GM19324 (cell line): ENCODE measurements at regions not wholly inside any gene's neighbourhood (a gene's known extent, or its start where the extent isn't known, plus 50 kb on each side); places are given as distances from the start of the nearest gene placed in this dataset.
"Not testable (repeated sequence)": the region's sequence is repeated elsewhere in the genome, so short reads cannot be mapped to it uniquely, and the experiment has no call there.

ENCODE experiments used
- ATAC-seq: cut with Tn5 transposase; IDR thresholded peaks from one replicate; pipeline ENCODE4 v1.9.1; 2021; ENCODE audit warnings: mild to moderate bottlenecking, moderate library complexity; ENCODE audit not compliant: unreplicated experiment, low FRiP score

DNA sequence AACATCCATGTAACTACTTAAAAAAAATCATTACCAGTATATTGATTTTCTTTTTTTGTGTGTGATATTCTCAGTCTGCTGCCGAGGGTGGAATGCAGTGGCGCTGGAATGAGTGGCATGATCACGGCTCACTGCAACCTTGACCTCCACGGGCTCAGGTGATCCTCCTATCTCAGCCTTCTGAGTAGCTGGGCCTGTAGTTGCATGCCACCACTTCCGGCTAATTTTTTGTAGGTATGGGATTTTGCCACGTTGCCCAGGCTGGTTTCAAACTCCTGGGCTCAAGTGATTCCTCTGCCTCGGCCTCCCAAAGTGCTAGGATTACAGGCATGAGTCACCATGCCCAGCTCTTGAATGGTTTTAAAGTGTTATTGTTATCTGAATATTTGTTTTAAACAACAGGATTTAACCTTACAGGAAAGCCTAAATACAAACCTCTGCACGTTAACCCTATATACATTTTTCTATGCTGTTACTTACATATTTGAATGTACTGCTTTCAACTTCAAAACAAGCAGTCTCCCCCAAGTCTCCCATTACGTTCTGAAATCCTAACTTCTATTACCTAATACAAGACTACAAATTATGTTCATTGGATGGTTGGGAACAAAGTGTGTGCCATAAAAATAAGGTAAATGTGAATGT, 61.7 kb downstream of the KPNA2 start:
- no peak for ATAC-seq

DNA sequence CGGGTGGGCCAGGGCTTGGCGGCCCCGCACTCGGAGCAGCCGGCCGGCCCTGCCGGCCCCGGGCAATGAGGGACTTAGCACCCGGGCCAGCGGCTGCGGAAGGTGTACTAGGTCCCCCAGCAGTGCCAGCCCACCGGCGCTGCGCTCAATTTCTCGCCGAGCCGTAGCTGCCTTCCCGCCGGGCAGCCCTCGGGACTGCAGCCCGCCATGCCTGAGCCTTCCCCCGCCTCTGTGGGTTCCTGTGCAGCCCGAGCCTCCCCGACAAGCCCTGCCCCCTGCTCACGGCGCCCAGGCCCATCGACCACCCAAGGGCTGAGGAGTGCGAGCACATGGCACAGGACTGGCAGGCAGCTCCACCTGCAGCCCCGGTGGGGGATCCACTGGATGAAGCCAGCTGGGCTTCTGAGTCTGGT, 63.8 kb downstream of the KPNA2 start:
- not testable (repeated sequence) for ATAC-seq

- ATAC-seq: no peak
Measured at GRCh38 chr17:68100000-68100641, 64.6 kb downstream of the KPNA2 start.

GRCh38 chr17:68101075-68101986, 65.8 kb downstream of the KPNA2 start:
- ATAC-seq: peak; percentile 79

DNA sequence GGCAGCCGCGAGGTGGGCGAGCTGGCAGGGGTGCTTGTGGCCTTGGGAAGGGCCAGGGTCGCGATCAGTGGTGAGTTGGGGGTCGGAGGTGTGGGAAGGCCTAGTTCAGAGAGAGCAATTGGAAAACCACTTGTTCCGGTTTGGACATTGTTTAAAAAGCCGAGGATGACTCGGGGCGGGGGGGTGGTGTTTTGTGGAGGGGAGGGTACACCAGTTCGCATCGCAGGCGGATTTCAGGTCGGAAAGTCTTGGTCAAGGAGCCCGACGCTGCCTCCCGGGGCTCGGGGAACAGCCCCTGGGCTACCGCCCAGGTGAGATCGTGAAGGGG, 66.4 kb downstream of the KPNA2 start:
- ATAC-seq: no peak

DNA sequence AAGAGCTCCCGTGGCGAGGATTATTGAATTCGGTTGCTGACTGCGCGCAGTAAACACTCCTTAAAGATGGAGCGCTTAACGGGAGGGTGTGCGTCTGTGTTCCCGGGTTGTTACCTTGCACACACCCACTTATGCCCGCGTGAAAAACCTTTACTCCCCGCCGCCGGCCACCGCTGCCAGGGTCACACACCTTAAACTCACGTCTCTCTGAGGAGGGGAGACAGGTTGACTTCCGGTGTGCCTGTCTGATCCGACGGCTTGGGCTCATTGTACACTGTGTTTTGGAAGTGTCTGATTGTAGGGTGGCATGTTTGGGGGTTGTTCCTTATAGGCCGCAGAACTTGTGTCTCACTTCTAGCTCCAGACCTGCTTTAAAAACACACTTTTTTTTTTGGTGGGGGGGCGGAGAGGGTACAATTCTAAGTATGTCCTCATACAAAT, 66.8 kb downstream of the KPNA2 start:
- no peak for ATAC-seq

DNA sequence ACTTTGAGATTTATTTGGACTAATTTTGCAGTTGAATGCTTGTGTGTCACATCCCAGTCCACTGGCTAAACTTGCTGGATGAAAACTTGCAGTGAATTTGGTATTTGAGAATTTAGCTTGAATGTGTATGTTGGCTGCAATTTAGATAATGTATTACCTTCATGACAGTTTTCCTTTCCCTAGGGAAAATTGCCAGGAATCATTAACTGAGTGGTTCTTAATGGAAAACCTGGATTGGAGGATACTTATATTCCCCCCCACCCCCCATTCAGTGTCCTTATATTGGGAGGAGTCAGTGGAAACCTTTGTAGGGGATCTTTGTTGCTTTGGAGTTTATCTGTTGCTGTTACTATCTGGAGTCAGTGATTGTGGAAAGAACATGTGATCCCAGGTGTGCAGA, 67.6 kb downstream of the KPNA2 start:
- no peak for ATAC-seq

- no peak for ATAC-seq
Measured at GRCh38 chr17:68106085-68106484, 70.5 kb downstream of the KPNA2 start.

- no peak for ATAC-seq
Measured at GRCh38 chr17:68107373-68107772, 71.8 kb downstream of the KPNA2 start.

GRCh38 chr17:68108313-68109000, 72.9 kb downstream of the KPNA2 start:
- no peak for ATAC-seq

GRCh38 chr17:68109404-68109803, 73.9 kb downstream of the KPNA2 start:
- not testable (repeated sequence) for ATAC-seq

DNA sequence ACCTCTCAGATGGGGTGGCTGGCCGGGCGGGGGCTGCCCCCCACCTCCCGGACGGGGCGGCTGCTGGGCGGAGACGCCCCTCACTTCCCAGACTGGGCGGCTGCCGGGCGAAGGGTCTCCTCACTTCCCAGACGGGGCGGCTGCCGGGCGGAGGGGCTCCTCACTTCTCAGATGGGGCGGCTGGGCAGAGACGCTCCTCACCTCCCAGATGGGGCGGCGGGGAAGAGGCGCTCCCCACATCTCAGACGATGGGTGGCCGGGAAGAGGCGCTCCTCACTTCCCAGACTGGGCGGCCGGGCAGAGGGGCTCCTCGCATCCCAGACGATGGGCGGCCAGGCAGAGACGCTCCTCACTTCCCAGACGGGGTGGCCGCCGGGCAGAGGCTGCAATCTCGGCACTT, 80.7 kb downstream of the KPNA2 start:
- ATAC-seq: not testable (repeated sequence)

- no peak for ATAC-seq
Measured at GRCh38 chr17:68122587-68122986, 87.1 kb downstream of the KPNA2 start.

GRCh38 chr17:68125111-68125870, 89.8 kb downstream of the KPNA2 start:
- ATAC-seq: no peak

GRCh38 chr17:68127914-68128313, 92.4 kb downstream of the KPNA2 start:
- no peak for ATAC-seq

GRCh38 chr17:68131456-68131855, 95.9 kb downstream of the KPNA2 start:
- ATAC-seq: no peak

- no peak for ATAC-seq
Measured at GRCh38 chr17:68133346-68134045, 98.0 kb downstream of the KPNA2 start.

GRCh38 chr17:68134046-68134637, 98.6 kb downstream of the KPNA2 start:
- no peak for ATAC-seq

DNA sequence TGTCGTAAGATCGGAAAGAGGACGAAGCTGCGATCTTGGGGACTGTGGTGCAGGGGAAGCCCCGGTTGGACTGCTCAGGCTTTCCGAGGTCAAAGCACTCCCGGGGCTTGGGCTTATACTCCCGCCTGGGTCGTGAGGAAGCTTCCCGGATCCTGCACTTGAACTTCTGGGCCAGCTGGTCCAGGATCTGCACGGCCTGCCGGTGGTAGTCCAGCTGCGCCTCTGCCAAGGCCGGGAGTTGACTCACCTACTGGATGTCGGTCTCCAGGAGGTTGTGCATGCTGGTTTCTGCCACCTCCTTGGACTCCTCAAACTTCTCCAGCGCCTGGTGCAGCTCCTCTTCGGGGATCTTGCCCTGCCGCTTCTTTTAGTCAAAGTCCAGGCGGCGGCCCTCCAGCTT, 99.2 kb downstream of the KPNA2 start:
- ATAC-seq: no peak
